HEK293 (cell line): ENCODE measurements at regions not wholly inside any gene's neighbourhood (a gene's known extent, or its start where the extent isn't known, plus 50 kb on each side); places are given as distances from the start of the nearest gene placed in this dataset.
A peak's percentile ranks its signal among the peaks of the same experiment; 100 is the strongest.

Source experiments
- CTCF ChIA-PET: fragments of 350-600 bp; formaldehyde crosslinking; extraction: SDS; loops from one replicate; lab custom pipeline; 2021; ENCODE audit warnings: antibody characterized with exemption; lab: Yijun Ruan, JAX
- POLR2A ChIA-PET: fragments of 300-600 bp; formaldehyde crosslinking; extraction: SDS; loops from one replicate; lab custom pipeline; 2020; ENCODE audit warnings: antibody characterized with exemption, inconsistent platforms; lab: Yijun Ruan, JAX
- H3K27ac ChIP-seq: fragments of 200-500 bp; sonication (Bioruptor generic); 2 replicates; pipeline ENCODE4 v1.5.1; 2014; ENCODE audit warnings: low read depth, low read length, control low read depth, inconsistent platforms; ENCODE audit errors: extremely low read depth
- H3K36me3 ChIP-seq, 2 experiments: fragments of 200-500 bp in 1 of 2; sonication (Bioruptor generic) in 1 of 2; 1 replicate in 1 of 2; 2 replicates in 1 of 2; pipeline ENCODE4 v1.5.1; 2014 to 2017; ENCODE audit warnings: inconsistent platforms in 2 of 2, low read length in 2 of 2; ENCODE audit not compliant: control insufficient read depth in 2 of 2, insufficient read depth in 1 of 2
- H3K4me1 ChIP-seq: fragments of 200-500 bp; sonication (Bioruptor generic); 2 replicates; pipeline ENCODE4 v1.5.1; 2014; ENCODE audit warnings: mild to moderate bottlenecking, low read length, inconsistent platforms; ENCODE audit not compliant: control insufficient read depth, insufficient read depth
- H3K4me3 ChIP-seq: 2 replicates; pipeline ENCODE4 v1.5.1; 2011; ENCODE audit warnings: low read depth, mild to moderate bottlenecking, control low read depth, low read length, moderate library complexity
- H3K9me3 ChIP-seq: fragments of 200-500 bp; sonication (Bioruptor generic); 2 replicates; pipeline ENCODE4 v1.5.1; 2014; ENCODE audit warnings: low read depth, low read length, inconsistent platforms; ENCODE audit not compliant: control insufficient read depth, insufficient read depth
- GLI4 ChIP-seq: fragments of 450-650 bp; formaldehyde crosslinking; IDR thresholded peaks from 2 replicates; pipeline ENCODE4 v1.5.1; 2016; ENCODE audit warnings: missing biosample characterization, missing genetic modification characterization
- OVOL3 ChIP-seq: fragments of 450-650 bp; formaldehyde crosslinking; IDR thresholded peaks from 2 replicates; pipeline ENCODE4 v1.5.1; 2016; ENCODE audit warnings: missing biosample characterization, missing genetic modification characterization
- SCRT1 ChIP-seq: fragments of 450-650 bp; formaldehyde crosslinking; IDR thresholded peaks from 2 replicates; pipeline ENCODE4 v1.5.1; 2016; ENCODE audit warnings: missing biosample characterization, missing genetic modification characterization, borderline replicate concordance
- SCRT2 ChIP-seq: fragments of 450-650 bp; formaldehyde crosslinking; IDR thresholded peaks from 2 replicates; pipeline ENCODE4 v1.5.1; 2016; ENCODE audit warnings: missing biosample characterization, missing genetic modification characterization
- ZNF169 ChIP-seq: fragments of 450-650 bp; formaldehyde crosslinking; IDR thresholded peaks from 2 replicates; pipeline ENCODE4 v1.5.1; 2016; ENCODE audit warnings: missing biosample characterization, missing genetic modification characterization
- ZNF266 ChIP-seq: fragments of 450-650 bp; formaldehyde crosslinking; IDR thresholded peaks from 2 replicates; pipeline ENCODE4 v1.5.1; 2016; ENCODE audit warnings: missing biosample characterization, missing genetic modification characterization, low read depth
- ZNF280D ChIP-seq: fragments of 450-650 bp; formaldehyde crosslinking; IDR thresholded peaks from 2 replicates; pipeline ENCODE4 v1.5.1; 2016; ENCODE audit warnings: missing biosample characterization, missing genetic modification characterization
- ZNF544 ChIP-seq: fragments of 450-650 bp; formaldehyde crosslinking; IDR thresholded peaks from 2 replicates; pipeline ENCODE4 v1.5.0; 2017; ENCODE audit warnings: missing biosample characterization, missing genetic modification characterization
- ZNF596 ChIP-seq: fragments of 450-650 bp; IDR thresholded peaks from 2 replicates; pipeline ENCODE4 v1.5.0; 2018; ENCODE audit warnings: missing biosample characterization, mild to moderate bottlenecking, missing genetic modification characterization, moderate library complexity
- ZNF843 ChIP-seq: fragments of 450-650 bp; formaldehyde crosslinking; IDR thresholded peaks from 2 replicates; pipeline ENCODE4 v1.5.1; 2016; ENCODE audit warnings: missing biosample characterization, missing genetic modification characterization
- TF ChIP-seq, protein P1 (sequence below): fragments of 450-650 bp; IDR thresholded peaks from 2 replicates; pipeline ENCODE4 v1.5.1; 2018; ENCODE audit warnings: missing biosample characterization, mild to moderate bottlenecking, missing genetic modification characterization
- TF ChIP-seq, protein P2 (sequence below): fragments of 450-650 bp; formaldehyde crosslinking; IDR thresholded peaks from 2 replicates; pipeline ENCODE4 v1.5.1; 2016; ENCODE audit warnings: missing biosample characterization, missing genetic modification characterization
- TF ChIP-seq, protein P3 (sequence below): fragments of 450-650 bp; formaldehyde crosslinking; IDR thresholded peaks from 2 replicates; pipeline ENCODE4 v1.5.1; 2016; ENCODE audit warnings: missing biosample characterization, missing genetic modification characterization, borderline replicate concordance
- TF ChIP-seq, protein P4 (sequence below): fragments of 450-650 bp; formaldehyde crosslinking; IDR thresholded peaks from 2 replicates; pipeline ENCODE4 v1.5.1; 2016; ENCODE audit warnings: missing biosample characterization, missing genetic modification characterization, low read depth

- TF ChIP-seq SCRT2 (peak; percentile 88; the same call in 1 of the 2 replicates), SCRT1 (tag by site-specific recombination) (peak; percentile 87), OVOL3 (tag by site-specific recombination) (no peak)
- Histone ChIP-seq H3K36me3 (no peaks in the 10 kb centered on the region), H3K27ac (no peak overlapping the region), H3K4me1 (no peaks in the 10 kb centered on the region), H3K4me3 (no peak overlapping the region), H3K9me3 (no peaks in the 10 kb centered on the region)
- ChIA-PET POLR2A (no interaction called here), CTCF (no interaction called here)
These were observed 266.1 kb downstream of the ADGRD1 start for GRCh38 chr12:131219670-131220330.

DNA sequence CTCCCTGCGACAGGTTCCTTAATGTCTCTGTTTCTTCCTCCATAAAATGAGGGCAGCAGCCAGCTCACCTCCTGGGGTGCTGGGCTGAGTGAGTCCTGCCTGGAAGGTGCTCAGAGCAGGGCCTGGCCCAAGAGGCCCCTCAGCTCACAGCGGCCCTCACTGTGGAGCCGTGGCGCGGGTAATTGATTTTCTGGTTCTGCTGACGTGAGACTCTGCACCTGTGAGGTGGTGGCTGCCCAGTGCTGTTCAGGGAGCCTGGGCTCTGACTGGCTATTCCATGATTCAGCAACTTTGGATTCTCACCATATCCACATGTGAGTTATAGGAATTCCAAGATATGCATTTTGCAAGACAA is 266.6 kb downstream of the ADGRD1 start:
- Histone ChIP-seq H3K4me1 (no peaks in the 10 kb centered on the region), H3K27ac (no peak overlapping the region), H3K4me3 (no peak overlapping the region), H3K36me3 (no peaks in the 10 kb centered on the region), H3K9me3 (no peaks in the 10 kb centered on the region)
- peak; percentile 4; the same call in 1 of the 2 replicates for TF ChIP-seq SCRT2
- no peak for TF ChIP-seq ZNF544 (tag by site-specific recombination)
- POLR2A ChIA-PET: no interaction called here
- CTCF ChIA-PET: no interaction called here

GRCh38 chr12:131221061-131221956 is 267.6 kb downstream of the ADGRD1 start:
- TF ChIP-seq ZNF169 (tag by site-specific recombination): no peak
- TF ChIP-seq ZNF843 (tag by site-specific recombination): no peak
- no peak for TF ChIP-seq ZNF544 (tag by site-specific recombination)
- no peak for TF ChIP-seq ZNF596 (tag by site-specific recombination)
- no peak for TF ChIP-seq ZNF280D (tag by site-specific recombination)
- TF ChIP-seq, protein P1, sequence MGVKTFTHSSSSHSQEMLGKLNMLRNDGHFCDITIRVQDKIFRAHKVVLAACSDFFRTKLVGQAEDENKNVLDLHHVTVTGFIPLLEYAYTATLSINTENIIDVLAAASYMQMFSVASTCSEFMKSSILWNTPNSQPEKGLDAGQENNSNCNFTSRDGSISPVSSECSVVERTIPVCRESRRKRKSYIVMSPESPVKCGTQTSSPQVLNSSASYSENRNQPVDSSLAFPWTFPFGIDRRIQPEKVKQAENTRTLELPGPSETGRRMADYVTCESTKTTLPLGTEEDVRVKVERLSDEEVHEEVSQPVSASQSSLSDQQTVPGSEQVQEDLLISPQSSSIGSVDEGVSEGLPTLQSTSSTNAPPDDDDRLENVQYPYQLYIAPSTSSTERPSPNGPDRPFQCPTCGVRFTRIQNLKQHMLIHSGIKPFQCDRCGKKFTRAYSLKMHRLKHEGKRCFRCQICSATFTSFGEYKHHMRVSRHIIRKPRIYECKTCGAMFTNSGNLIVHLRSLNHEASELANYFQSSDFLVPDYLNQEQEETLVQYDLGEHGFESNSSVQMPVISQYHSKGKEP (tag by site-specific recombination): no peak
- TF ChIP-seq, protein P2, sequence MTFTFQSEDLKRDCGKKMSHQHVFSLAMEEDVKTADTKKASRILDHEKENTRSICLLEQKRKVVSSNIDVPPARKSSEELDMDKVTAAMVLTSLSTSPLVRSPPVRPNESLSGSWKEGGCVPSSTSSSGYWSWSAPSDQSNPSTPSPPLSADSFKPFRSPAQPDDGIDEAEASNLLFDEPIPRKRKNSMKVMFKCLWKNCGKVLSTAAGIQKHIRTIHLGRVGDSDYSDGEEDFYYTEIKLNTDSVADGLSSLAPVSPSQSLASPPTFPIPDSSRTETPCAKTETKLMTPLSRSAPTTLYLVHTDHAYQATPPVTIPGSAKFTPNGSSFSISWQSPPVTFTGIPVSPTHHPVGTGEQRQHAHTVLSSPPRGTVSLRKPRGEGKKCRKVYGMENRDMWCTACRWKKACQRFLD (tag by site-specific recombination): no peak
- TF ChIP-seq GLI4 (tag by site-specific recombination): no peak
- TF ChIP-seq, protein P3, sequence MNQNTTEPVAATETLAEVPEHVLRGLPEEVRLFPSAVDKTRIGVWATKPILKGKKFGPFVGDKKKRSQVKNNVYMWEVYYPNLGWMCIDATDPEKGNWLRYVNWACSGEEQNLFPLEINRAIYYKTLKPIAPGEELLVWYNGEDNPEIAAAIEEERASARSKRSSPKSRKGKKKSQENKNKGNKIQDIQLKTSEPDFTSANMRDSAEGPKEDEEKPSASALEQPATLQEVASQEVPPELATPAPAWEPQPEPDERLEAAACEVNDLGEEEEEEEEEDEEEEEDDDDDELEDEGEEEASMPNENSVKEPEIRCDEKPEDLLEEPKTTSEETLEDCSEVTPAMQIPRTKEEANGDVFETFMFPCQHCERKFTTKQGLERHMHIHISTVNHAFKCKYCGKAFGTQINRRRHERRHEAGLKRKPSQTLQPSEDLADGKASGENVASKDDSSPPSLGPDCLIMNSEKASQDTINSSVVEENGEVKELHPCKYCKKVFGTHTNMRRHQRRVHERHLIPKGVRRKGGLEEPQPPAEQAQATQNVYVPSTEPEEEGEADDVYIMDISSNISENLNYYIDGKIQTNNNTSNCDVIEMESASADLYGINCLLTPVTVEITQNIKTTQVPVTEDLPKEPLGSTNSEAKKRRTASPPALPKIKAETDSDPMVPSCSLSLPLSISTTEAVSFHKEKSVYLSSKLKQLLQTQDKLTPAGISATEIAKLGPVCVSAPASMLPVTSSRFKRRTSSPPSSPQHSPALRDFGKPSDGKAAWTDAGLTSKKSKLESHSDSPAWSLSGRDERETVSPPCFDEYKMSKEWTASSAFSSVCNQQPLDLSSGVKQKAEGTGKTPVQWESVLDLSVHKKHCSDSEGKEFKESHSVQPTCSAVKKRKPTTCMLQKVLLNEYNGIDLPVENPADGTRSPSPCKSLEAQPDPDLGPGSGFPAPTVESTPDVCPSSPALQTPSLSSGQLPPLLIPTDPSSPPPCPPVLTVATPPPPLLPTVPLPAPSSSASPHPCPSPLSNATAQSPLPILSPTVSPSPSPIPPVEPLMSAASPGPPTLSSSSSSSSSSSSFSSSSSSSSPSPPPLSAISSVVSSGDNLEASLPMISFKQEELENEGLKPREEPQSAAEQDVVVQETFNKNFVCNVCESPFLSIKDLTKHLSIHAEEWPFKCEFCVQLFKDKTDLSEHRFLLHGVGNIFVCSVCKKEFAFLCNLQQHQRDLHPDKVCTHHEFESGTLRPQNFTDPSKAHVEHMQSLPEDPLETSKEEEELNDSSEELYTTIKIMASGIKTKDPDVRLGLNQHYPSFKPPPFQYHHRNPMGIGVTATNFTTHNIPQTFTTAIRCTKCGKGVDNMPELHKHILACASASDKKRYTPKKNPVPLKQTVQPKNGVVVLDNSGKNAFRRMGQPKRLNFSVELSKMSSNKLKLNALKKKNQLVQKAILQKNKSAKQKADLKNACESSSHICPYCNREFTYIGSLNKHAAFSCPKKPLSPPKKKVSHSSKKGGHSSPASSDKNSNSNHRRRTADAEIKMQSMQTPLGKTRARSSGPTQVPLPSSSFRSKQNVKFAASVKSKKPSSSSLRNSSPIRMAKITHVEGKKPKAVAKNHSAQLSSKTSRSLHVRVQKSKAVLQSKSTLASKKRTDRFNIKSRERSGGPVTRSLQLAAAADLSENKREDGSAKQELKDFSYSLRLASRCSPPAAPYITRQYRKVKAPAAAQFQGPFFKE (tag by site-specific recombination): no peak
- TF ChIP-seq, protein P4, sequence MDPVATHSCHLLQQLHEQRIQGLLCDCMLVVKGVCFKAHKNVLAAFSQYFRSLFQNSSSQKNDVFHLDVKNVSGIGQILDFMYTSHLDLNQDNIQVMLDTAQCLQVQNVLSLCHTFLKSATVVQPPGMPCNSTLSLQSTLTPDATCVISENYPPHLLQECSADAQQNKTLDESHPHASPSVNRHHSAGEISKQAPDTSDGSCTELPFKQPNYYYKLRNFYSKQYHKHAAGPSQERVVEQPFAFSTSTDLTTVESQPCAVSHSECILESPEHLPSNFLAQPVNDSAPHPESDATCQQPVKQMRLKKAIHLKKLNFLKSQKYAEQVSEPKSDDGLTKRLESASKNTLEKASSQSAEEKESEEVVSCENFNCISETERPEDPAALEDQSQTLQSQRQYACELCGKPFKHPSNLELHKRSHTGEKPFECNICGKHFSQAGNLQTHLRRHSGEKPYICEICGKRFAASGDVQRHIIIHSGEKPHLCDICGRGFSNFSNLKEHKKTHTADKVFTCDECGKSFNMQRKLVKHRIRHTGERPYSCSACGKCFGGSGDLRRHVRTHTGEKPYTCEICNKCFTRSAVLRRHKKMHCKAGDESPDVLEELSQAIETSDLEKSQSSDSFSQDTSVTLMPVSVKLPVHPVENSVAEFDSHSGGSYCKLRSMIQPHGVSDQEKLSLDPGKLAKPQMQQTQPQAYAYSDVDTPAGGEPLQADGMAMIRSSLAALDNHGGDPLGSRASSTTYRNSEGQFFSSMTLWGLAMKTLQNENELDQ: no peak
- TF ChIP-seq ZNF266 (tag by site-specific recombination): no peak
- TF ChIP-seq, all 188 proteins: peak for 0
- Histone ChIP-seq H3K4me1 (no peaks in the 10 kb centered on the region), H3K4me3 (no peak overlapping the region), H3K27ac (no peak overlapping the region), H3K36me3 (no peaks in the 10 kb centered on the region), H3K9me3 (no peaks in the 10 kb centered on the region)
- ChIA-PET POLR2A (no interaction called here), CTCF (no interaction called here)
